K562 (cell line): ENCODE measurements at regions not wholly inside any gene's neighbourhood (a gene's known extent, or its start where the extent isn't known, plus 50 kb on each side); places are given as distances from the start of the nearest gene placed in this dataset.

Experiments
- ATAC-seq: fragments of 200-7000 bp; cut with Tn5 transposase; 3 replicates; pipeline ENCODE4 v1.9.1; 2020; ENCODE audit warnings: moderate library complexity
- BruUV-seq: library from RNA; stranded (reverse); fragments of 400-500 nt; replicated peaks from 2 replicates; lab custom pipeline; 2021; lab: Mats Ljungman, UMichigan
- CTCF ChIA-PET: fragments of 300-600 bp; formaldehyde crosslinking; extraction: SDS; loops from one replicate; lab custom pipeline; 2021; ENCODE audit warnings: low intra/inter-chr PET ratio; lab: Yijun Ruan, JAX
- POLR2A ChIA-PET: fragments of 300-600, 350-650 bp; sonication (Branson Sonifier 250); formaldehyde crosslinking; extraction: SDS; loops from one replicate; lab custom pipeline; 2021; ENCODE audit warnings: antibody characterized with exemption, inconsistent platforms; lab: Yijun Ruan, JAX
- DNase-seq, 4 experiments: peaks; one replicate each; pipeline versions ENCODE4 v3.0.0 to v3.0.0-alpha.2; 2011 to 2018; ENCODE audit warnings: low spot score in 3 of 4, mixed read lengths in 3 of 4; ENCODE audit errors: extremely low read depth in 1 of 4
- FAIRE-seq: peaks from 2 replicates; lab custom pipeline; 2011; peaks lifted over from hg19 to GRCh38; lab: Jason Lieb, UNC
- H2AFZ ChIP-seq: 2 replicates; pipeline ENCODE4 v1.6.0; 2011; ENCODE audit warnings: low read depth, low read length, control low read depth, inconsistent platforms
- H3K27ac ChIP-seq: fragments of 200-600 bp; 3 replicates; pipeline ENCODE4 v1.8.0; 2011; ENCODE audit warnings: low read depth, mild to moderate bottlenecking, control low read depth, inconsistent platforms, low read length, moderate library complexity, mixed read lengths; ENCODE audit errors: extremely low read depth
- H3K27me3 ChIP-seq, 2 experiments: fragments of 300-600 bp in 1 of 2; 2 replicates in 1 of 2; 3 replicates in 1 of 2; pipeline versions ENCODE4 v1.6.0 to v1.8.0; 2011; ENCODE audit warnings: inconsistent platforms in 2 of 2, low read length in 2 of 2, mild to moderate bottlenecking in 1 of 2, mixed read lengths in 1 of 2, moderate library complexity in 1 of 2; ENCODE audit not compliant: control insufficient read depth in 2 of 2, insufficient read depth in 2 of 2
- H3K36me3 ChIP-seq: fragments of 300-600 bp; 3 replicates; pipeline ENCODE4 v1.8.0; 2011; ENCODE audit warnings: mild to moderate bottlenecking, low read length, inconsistent platforms; ENCODE audit not compliant: control insufficient read depth, insufficient read depth
- H3K4me1 ChIP-seq, 2 experiments: fragments of 200-600 bp in 1 of 2; replicated peaks in 1 of 2; 2 replicates in 1 of 2; 3 replicates in 1 of 2; pipeline versions ENCODE4 v1.5.1 to v1.8.0; 2011; ENCODE audit warnings: inconsistent platforms in 2 of 2, low read length in 2 of 2, mild to moderate bottlenecking in 1 of 2, mixed read lengths in 1 of 2, moderate library complexity in 1 of 2; ENCODE audit not compliant: control insufficient read depth in 2 of 2, insufficient read depth in 2 of 2
- H3K4me2 ChIP-seq: 2 replicates; pipeline ENCODE4 v1.6.1; 2011; ENCODE audit warnings: low read length, control low read depth, inconsistent platforms, mixed read lengths; ENCODE audit not compliant: insufficient read depth
- H3K4me3 ChIP-seq: fragments of 200-600 bp; sonication (generic), shearing (Covaris generic); 2 replicates; pipeline ENCODE4 v1.5.1; 2016; ENCODE audit warnings: control low read depth, inconsistent platforms
- H3K79me2 ChIP-seq: fragments of 200-600 bp; 3 replicates; pipeline ENCODE4 v1.8.0; 2011; ENCODE audit warnings: low read length, inconsistent platforms; ENCODE audit not compliant: control insufficient read depth, insufficient read depth
- H3K9ac ChIP-seq, 2 experiments: 2 replicates each; pipeline versions ENCODE4 v1.6.0 to v1.6.1; 2011; ENCODE audit warnings: low read depth in 2 of 2, low read length in 2 of 2, control low read depth in 1 of 2, inconsistent platforms in 1 of 2, mild to moderate bottlenecking in 1 of 2, mixed read lengths in 1 of 2; ENCODE audit not compliant: insufficient read depth in 1 of 2
- H3K9me1 ChIP-seq: one replicate; pipeline ENCODE4 v1.6.0; 2011; ENCODE audit warnings: inconsistent platforms, mild to moderate bottlenecking, low read length, moderate library complexity; ENCODE audit not compliant: control insufficient read depth, insufficient read depth
- H3K9me3 ChIP-seq: replicated peaks from 2 replicates; pipeline ENCODE4 v1.5.1; 2011; ENCODE audit warnings: low read depth, low read length, inconsistent platforms; ENCODE audit not compliant: control insufficient read depth, insufficient read depth
- H4K20me1 ChIP-seq: replicated peaks from 2 replicates; pipeline ENCODE4 v1.6.1; 2011; ENCODE audit warnings: low read length, inconsistent platforms, mixed read lengths; ENCODE audit not compliant: control insufficient read depth, insufficient read depth
- C11orf30 ChIP-seq: fragments of 450-650 bp; IDR thresholded peaks from 2 replicates; pipeline ENCODE4 v1.6.1; 2016; ENCODE audit warnings: low read depth, mild to moderate bottlenecking
- L3MBTL2 ChIP-seq: fragments of 450-650 bp; IDR thresholded peaks from 2 replicates; pipeline ENCODE4 v1.6.1; 2016; ENCODE audit warnings: mild to moderate bottlenecking, moderate library complexity
- MAFG ChIP-seq: fragments of 450-650 bp; conservative IDR thresholded peaks from 2 replicates; pipeline ENCODE4 v1.6.1; 2016; ENCODE audit warnings: missing genetic modification characterization, missing compliant biosample characterization
- MCM2 ChIP-seq: fragments of 450-650 bp; IDR thresholded peaks from 2 replicates; pipeline ENCODE4 v1.6.1; 2017; ENCODE audit warnings: low read depth, mild to moderate bottlenecking
- MED1 ChIP-seq: sonication (generic); formaldehyde crosslinking; IDR thresholded peaks from 2 replicates; pipeline ENCODE4 v1.8.1; 2023; ENCODE audit warnings: missing genetic modification reagents, borderline replicate concordance
- RAD51 ChIP-seq: fragments of 450-650 bp; IDR thresholded peaks from 2 replicates; pipeline ENCODE4 v1.7.1; 2016; ENCODE audit warnings: low read depth, mild to moderate bottlenecking, borderline replicate concordance
- ZC3H8 ChIP-seq: fragments of 450-650 bp; IDR thresholded peaks from 2 replicates; pipeline ENCODE4 v1.6.1; 2017
- ZKSCAN1 ChIP-seq: fragments of 150-350 bp; IDR thresholded peaks from 2 replicates; pipeline ENCODE4 v1.6.1; 2016; ENCODE audit warnings: low read depth, low read length
- ZNF316 ChIP-seq: fragments of 450-650 bp; IDR thresholded peaks from 2 replicates; pipeline ENCODE4 v1.6.1; 2016
- in situ Hi-C: fragments of 300-500 bp; cut with MboI; formaldehyde crosslinking; loops from 4 replicates; pipeline ENCODE4 v1.15.0; 2018; ENCODE audit warnings: inconsistent platforms, mixed read lengths
- intact Hi-C: fragments of 100-400 bp; cut with micrococcal nuclease; formaldehyde crosslinking; loops from 2 replicates; pipeline ENCODE4 v1.14.2; 2022
- TF ChIP-seq, protein P1 (sequence below), 2 experiments: fragments of 150-350 bp in 1 of 2; IDR thresholded peaks; 2 replicates each; pipeline ENCODE4 v1.6.1; 2012 to 2016; ENCODE audit warnings: low read depth in 2 of 2, low read length in 2 of 2, mild to moderate bottlenecking in 1 of 2, moderate library complexity in 1 of 2
- TF ChIP-seq, protein P2 (sequence below): fragments of 450-650 bp; formaldehyde crosslinking; IDR thresholded peaks from 2 replicates; pipeline ENCODE4 v1.4.0; 2022; ENCODE audit warnings: missing genetic modification characterization
- TF ChIP-seq, protein P3 (sequence below): fragments of 250-450 bp; sonication (Bioruptor Pico); IDR thresholded peaks from 2 replicates; pipeline ENCODE4 v1.8.0; 2021; ENCODE audit warnings: moderate library complexity, mild to moderate bottlenecking, inconsistent platforms

DNA sequence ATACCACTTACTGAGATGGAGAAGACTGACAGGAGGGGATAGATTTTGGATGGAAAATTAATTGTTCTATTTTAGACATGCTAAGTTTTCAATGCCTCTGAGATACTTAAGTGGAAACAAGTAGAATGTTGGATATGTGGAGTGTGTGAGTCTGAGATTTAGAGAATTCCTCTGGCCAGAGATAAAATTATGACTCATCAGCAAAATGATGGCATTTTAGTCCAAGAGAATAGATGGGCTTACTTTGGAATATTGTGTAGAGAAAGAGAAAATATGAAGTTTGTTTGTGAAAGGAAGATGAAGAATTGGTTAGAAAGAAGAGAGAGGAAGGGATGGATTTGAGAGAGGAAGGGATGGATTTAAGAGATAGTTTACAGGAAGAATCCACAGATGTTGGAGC is 108.6 kb upstream of the PPP1R2C start:
- DNase-seq = no peak
- no peak overlapping the region for H3K27ac ChIP-seq
- no peaks in the 10 kb centered on the region for H3K9me1 ChIP-seq
- intact Hi-C loops (no loop called here), in situ Hi-C loops (no loop called here)
- H2AFZ ChIP-seq = no peak overlapping the region
- no TSS peak for BruUV-seq
- POLR2A ChIA-PET = no interaction called here
- H3K79me2 ChIP-seq = no peaks in the 10 kb centered on the region
- no peaks in the 10 kb centered on the region for H3K9me3 ChIP-seq
- peak; percentile 60 for TF ChIP-seq ZNF316
- TF ChIP-seq ZKSCAN1 = no peak
- TF ChIP-seq, protein P1, sequence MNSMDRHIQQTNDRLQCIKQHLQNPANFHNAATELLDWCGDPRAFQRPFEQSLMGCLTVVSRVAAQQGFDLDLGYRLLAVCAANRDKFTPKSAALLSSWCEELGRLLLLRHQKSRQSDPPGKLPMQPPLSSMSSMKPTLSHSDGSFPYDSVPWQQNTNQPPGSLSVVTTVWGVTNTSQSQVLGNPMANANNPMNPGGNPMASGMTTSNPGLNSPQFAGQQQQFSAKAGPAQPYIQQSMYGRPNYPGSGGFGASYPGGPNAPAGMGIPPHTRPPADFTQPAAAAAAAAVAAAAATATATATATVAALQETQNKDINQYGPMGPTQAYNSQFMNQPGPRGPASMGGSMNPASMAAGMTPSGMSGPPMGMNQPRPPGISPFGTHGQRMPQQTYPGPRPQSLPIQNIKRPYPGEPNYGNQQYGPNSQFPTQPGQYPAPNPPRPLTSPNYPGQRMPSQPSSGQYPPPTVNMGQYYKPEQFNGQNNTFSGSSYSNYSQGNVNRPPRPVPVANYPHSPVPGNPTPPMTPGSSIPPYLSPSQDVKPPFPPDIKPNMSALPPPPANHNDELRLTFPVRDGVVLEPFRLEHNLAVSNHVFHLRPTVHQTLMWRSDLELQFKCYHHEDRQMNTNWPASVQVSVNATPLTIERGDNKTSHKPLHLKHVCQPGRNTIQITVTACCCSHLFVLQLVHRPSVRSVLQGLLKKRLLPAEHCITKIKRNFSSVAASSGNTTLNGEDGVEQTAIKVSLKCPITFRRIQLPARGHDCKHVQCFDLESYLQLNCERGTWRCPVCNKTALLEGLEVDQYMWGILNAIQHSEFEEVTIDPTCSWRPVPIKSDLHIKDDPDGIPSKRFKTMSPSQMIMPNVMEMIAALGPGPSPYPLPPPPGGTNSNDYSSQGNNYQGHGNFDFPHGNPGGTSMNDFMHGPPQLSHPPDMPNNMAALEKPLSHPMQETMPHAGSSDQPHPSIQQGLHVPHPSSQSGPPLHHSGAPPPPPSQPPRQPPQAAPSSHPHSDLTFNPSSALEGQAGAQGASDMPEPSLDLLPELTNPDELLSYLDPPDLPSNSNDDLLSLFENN (IDR thresholded peaks at IDR 0.05; ENCODE audit: low read depth in 2 of 2, low read length in 2 of 2) = no peak
- TF ChIP-seq MAFG (tag) = peak; percentile 44
- TF ChIP-seq MED1 (CRISPR knock-in tag) = no peak
- no peak for TF ChIP-seq MCM2
- no peak for TF ChIP-seq L3MBTL2
- peak; percentile 39 for TF ChIP-seq C11orf30
- TF ChIP-seq ZC3H8 = no peak
- TF ChIP-seq, protein P2, sequence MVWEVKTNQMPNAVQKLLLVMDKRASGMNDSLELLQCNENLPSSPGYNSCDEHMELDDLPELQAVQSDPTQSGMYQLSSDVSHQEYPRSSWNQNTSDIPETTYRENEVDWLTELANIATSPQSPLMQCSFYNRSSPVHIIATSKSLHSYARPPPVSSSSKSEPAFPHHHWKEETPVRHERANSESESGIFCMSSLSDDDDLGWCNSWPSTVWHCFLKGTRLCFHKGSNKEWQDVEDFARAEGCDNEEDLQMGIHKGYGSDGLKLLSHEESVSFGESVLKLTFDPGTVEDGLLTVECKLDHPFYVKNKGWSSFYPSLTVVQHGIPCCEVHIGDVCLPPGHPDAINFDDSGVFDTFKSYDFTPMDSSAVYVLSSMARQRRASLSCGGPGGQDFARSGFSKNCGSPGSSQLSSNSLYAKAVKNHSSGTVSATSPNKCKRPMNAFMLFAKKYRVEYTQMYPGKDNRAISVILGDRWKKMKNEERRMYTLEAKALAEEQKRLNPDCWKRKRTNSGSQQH = no peak
- TF ChIP-seq RAD51 = no peak
- TF ChIP-seq, protein P3, sequence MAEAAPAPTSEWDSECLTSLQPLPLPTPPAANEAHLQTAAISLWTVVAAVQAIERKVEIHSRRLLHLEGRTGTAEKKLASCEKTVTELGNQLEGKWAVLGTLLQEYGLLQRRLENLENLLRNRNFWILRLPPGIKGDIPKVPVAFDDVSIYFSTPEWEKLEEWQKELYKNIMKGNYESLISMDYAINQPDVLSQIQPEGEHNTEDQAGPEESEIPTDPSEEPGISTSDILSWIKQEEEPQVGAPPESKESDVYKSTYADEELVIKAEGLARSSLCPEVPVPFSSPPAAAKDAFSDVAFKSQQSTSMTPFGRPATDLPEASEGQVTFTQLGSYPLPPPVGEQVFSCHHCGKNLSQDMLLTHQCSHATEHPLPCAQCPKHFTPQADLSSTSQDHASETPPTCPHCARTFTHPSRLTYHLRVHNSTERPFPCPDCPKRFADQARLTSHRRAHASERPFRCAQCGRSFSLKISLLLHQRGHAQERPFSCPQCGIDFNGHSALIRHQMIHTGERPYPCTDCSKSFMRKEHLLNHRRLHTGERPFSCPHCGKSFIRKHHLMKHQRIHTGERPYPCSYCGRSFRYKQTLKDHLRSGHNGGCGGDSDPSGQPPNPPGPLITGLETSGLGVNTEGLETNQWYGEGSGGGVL (CRISPR knock-in tag) = no peak
- TF ChIP-seq, all 486 proteins: peak for 3
- H3K4me3 ChIP-seq = no peak overlapping the region
- no peaks in the 10 kb centered on the region for H3K36me3 ChIP-seq
- CTCF ChIA-PET = no interaction called here
- no peak for FAIRE-seq
- no peak overlapping the region for H3K9ac ChIP-seq
- H3K4me2 ChIP-seq = no peak overlapping the region
- no peaks in the 10 kb centered on the region for H4K20me1 ChIP-seq
- no peak for ATAC-seq
- no peaks in the 10 kb centered on the region for H3K4me1 ChIP-seq
- no peaks in the 10 kb centered on the region for H3K27me3 ChIP-seq
